ENCODE measurements at regions not wholly inside any gene's neighbourhood (a gene's known extent, or its start where the extent isn't known, plus 50 kb on each side); places are given as distances from the start of the nearest gene placed in this dataset.

- TF ChIP-seq CTCF (IDR thresholded peaks at IDR 0.05), result no peak
- TF ChIP-seq YY1 (IDR thresholded peaks at IDR 0.05; ENCODE audit: low read depth), result no peak
- no peak for TF ChIP-seq EP300 (IDR thresholded peaks at IDR 0.05; ENCODE audit: borderline replicate concordance in 1 of 2, low read depth in 1 of 2, low read length in 1 of 2)
- no peak for TF ChIP-seq MXI1 (IDR thresholded peaks at IDR 0.05; ENCODE audit: low read depth, low read length)
- TF ChIP-seq CHD2 (IDR thresholded peaks at IDR 0.05; ENCODE audit: low read length, partially characterized antibody), result no peak
- TF ChIP-seq TAF1 (IDR thresholded peaks at IDR 0.05; ENCODE audit: borderline replicate concordance, low read depth, low read length), result no peak
- TF ChIP-seq POLR2AphosphoS5 (IDR thresholded peaks at IDR 0.05; ENCODE audit: low read depth, low read length), result no peak
- no peak for TF ChIP-seq EZH2phosphoT487 (IDR thresholded peaks at IDR 0.05; ENCODE audit: borderline replicate concordance, low read depth)
- no peak for TF ChIP-seq GABPA (IDR thresholded peaks at IDR 0.05; ENCODE audit: low read depth)
- TF ChIP-seq SMC3 (IDR thresholded peaks at IDR 0.05; ENCODE audit: low read depth, low read length), result no peak
- TF ChIP-seq MAX (IDR thresholded peaks at IDR 0.05; ENCODE audit: low read depth), result no peak
- TF ChIP-seq TCF12 (IDR thresholded peaks at IDR 0.05), result no peak
- TF ChIP-seq JUND (IDR thresholded peaks at IDR 0.05), result no peak
These were observed 221.6 kb downstream of the RAD51AP2 start for GRCh38 chr2:17296686-17297085.
